CD1c-positive myeloid dendritic cell (primary cell): ENCODE measurements at regions not wholly inside any gene's neighbourhood (a gene's known extent, or its start where the extent isn't known, plus 50 kb on each side); places are given as distances from the start of the nearest gene placed in this dataset.
"Not testable (repeated sequence)": the region's sequence is repeated elsewhere in the genome, so short reads cannot be mapped to it uniquely, and the experiment has no call there.

Source experiments
- DNase-seq: peaks from one replicate; pipeline ENCODE4 v3.0.0-alpha.2; 2016; ENCODE audit errors: extremely low spot score

- no peak for DNase-seq
Observed at GRCh38 chr15:87722941-87723691, 533.4 kb downstream of the NTRK3 start.

- no peak for DNase-seq
Observed at GRCh38 chr15:87720235-87720634, 536.3 kb downstream of the NTRK3 start.

DNA sequence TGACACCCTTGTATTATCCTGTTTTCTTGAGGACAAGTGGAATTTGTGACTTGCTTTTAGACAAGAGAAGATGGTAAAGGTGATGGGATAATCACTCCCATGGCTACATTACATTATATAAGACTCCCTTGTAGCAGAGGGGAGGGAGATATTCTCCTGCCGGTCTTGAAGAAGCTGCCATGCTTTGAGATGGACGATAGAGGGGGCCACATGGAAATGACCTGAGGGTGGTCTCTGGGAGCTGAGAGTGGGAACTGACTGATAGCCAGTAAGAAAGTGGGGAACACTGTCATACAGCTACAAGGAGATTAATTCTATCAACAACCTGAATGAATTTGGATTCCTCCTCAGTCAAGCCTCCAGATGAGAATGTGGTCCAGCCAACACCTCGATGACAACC is 540.1 kb downstream of the NTRK3 start:
- DNase-seq: no peak

GRCh38 chr15:87715252-87715651 is 541.3 kb downstream of the NTRK3 start:
- no peak for DNase-seq

DNA sequence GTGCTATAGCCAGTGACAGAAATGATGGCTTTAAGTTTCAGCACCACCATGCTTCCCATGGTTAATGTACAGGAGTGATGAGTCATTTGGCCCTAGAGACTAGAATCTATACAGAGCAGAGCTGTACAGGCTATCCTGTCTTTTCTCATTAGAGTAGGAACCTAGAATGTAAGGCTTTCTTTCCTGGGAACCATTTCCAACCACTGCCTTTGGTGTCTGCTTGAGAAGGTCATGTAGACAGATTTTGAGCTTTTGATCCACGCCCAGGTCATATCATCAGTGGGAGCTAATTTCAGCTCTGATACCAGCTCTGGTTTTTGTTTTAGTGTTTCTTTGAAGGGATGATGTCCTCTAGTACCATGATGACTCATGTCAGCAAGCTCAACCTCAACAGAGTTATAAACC is 543.1 kb downstream of the NTRK3 start:
- DNase-seq: no peak

DNA sequence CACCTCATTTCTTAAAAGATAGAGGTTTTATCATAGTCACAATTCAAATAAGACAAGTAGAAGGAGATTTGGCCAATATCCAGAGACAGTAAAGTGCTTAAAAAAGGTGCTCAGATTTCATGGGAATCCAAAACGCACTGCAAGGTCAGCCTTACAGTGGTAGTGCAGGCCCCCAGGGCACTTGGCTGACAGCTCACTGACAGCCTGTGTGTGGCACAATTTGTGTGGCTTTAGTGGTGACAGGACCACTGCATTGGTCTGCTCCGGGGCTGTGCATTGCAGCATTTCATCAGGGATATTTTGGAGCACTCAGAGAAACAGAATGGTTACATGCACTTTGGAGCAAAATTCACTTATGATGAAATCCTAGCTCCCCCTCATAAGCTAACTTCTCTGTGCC is 544.3 kb downstream of the NTRK3 start:
- no peak for DNase-seq

DNA sequence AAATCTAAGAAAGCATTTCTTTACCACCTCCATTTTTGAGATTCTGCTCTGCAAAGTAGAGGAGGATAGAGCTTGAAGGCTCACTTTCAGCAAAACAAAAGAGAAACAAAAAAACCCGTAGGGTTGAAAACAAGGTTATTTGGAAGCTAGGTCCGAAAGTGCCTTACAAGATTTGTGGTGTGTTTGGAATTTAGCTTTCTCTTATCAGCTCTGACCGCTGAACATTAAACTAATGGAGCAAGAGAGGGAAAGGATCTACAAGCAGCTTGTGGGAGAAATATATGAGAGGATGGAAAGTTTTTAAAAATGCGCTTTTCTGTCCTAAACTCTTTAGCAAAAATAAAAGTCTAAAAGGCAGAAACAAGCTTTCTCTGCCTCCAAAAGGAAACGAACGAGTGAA is 545.5 kb downstream of the NTRK3 start:
- no peak for DNase-seq

GRCh38 chr15:87710406-87710805 is 546.1 kb downstream of the NTRK3 start:
- no peak for DNase-seq

- no peak for DNase-seq
Observed at GRCh38 chr15:87707566-87708130, 548.9 kb downstream of the NTRK3 start.

DNA sequence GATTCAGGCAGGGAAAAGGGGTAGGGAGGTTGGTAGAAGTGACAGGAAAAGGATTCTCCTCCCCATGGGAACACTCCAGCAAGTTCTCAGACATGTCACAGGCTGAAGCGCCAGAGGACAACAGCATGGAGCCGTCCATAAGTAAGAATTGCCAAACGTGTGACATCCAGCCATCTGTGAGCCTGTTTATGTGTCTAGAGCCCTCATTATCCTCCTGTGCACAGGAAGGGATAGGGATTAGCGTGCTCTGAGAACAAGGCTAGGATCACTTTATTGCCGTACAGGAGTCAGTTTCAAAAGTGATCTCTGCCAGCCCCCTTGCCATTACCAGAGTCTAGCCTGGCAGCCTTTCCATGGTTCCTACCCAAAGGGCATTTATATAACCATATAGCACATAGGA is 549.5 kb downstream of the NTRK3 start:
- DNase-seq: no peak

DNA sequence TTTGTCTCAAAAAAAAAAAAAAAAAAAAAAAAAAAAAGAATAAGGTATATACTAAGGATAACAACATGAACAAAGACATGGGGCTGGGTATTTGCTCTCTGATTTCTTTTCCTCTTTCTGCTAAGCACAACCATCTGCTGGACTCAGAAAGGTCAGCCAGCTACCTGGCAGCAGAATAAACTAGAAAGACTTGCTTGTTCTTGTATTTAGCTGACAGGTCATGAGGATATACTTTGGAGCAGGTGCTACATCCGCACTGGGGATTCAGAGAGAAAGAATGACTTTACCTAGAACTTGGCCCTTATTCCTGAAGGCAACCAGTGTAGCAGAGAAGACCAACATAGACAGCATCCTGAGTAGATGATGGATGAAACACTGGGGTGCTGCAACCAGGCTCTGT is 550.5 kb downstream of the NTRK3 start:
- no peak for DNase-seq

DNA sequence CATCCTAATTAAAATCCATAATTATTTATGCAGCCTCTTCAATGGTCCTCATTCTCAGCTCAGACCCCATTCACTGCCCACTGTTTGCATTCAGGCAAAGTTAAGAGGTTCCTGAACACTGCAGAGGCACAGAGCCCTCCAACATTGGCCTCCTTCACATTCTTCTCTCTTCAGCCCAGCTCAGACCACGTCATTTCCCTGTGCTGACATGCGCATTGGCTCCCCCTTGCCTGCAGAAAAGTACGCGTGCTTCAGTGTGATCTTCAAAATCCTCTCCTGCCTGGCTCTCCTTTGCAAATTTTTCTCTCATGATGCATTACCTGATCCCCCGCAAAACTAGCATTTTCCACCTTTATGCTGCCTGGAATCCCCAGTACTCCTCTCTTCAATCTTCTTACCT is 552.3 kb downstream of the NTRK3 start:
- no peak for DNase-seq

GRCh38 chr15:87703327-87704111 is 553.0 kb downstream of the NTRK3 start:
- DNase-seq: no peak

DNA sequence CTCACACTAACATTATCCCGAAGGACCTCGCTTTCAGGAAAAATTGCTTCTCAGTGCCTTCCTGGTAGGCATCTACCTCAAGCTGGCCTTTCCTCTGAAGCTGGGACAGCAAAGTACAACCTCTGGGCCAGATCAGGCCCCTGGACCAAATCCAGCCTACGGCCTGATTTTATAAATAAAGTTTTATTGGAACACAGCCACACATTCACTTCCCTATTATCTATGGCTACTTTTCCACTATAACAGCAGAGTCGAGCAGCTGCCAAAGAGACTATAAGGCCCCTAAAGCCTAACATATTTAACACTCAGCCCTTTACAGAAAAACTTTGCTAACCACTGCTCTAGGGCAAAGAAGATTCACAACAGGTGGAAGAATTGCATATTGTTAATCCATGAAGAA is 554.3 kb downstream of the NTRK3 start:
- DNase-seq: no peak

GRCh38 chr15:87698467-87698866 is 558.1 kb downstream of the NTRK3 start:
- DNase-seq: not testable (repeated sequence)

- DNase-seq: no peak
Observed at GRCh38 chr15:87689716-87690115, 566.8 kb downstream of the NTRK3 start.

- no peak for DNase-seq
Observed at GRCh38 chr15:87687523-87687870, 569.0 kb downstream of the NTRK3 start.

- no peak for DNase-seq
Observed at GRCh38 chr15:87686841-87687522, 569.6 kb downstream of the NTRK3 start.

- no peak for DNase-seq
Observed at GRCh38 chr15:87686339-87686738, 570.2 kb downstream of the NTRK3 start.

DNA sequence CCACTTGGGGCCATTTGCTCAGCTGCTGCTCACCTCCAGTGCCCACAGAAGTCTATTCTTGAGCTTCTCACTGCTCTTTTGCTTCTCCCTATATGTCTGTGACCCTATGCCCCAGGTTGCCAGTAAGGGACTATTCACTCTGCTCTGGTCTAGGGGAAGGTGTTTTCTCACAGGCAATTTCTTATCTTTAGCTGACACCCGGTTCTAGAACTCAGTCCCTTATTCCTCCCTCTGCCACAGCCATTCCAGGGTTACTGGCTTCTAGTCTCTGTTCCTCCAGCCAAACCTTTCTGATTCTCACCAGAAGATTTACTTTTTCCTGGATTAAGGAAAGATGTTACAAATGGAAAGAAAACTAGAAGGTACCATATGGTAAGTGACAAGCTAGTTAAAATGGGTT is 574.0 kb downstream of the NTRK3 start:
- no peak for DNase-seq

DNA sequence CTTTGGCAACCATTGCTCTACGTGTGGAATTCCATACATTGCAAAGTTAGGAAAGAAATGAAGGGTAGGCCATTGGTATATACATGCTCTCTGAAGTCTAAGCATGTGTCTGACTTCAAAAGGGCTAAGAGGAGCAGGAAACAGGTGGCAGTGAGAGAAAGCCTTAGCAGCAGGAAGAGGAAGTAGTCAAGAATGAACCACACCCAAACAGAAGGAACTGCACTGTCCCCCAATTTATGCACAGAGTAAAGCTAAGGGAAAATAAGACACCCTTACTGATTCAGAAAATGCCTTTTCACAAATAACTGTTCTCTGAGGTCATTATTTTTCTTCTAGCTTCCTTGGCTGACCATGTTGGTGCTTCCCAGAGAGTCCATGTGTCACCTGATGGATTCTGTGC is 575.4 kb downstream of the NTRK3 start:
- DNase-seq: no peak

- no peak for DNase-seq
Observed at GRCh38 chr15:87680208-87680607, 576.3 kb downstream of the NTRK3 start.

DNA sequence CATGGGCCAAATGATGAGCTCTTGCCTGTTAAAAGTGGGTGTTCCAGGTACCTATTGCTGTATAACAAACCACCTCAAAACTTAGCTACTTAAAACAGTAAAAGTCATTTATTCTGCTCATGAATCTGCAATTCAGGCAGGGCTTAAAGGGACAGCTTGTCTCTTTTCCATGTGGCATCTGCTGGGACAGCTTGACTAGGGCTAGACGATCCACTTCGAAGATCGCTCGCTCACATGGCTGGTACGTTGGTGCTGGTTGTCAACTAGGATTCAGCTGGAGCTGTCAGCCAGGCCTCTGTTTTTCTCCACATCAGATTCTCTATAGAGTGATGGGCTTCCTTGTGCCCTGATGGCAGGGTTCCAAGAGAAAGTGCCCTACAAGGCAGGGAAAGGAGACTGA is 581.3 kb downstream of the NTRK3 start:
- no peak for DNase-seq
